SK-N-SH treated with all-trans-retinoic acid at 6 μM for 48 hours (cell line): ENCODE measurements at regions not wholly inside any gene's neighbourhood (a gene's known extent, or its start where the extent isn't known, plus 50 kb on each side); places are given as distances from the start of the nearest gene placed in this dataset.

Source experiments
- ATAC-seq: fragments of 200-7000 bp; cut with Tn5 transposase; 3 replicates; pipeline ENCODE4 v1.9.1; 2020; ENCODE audit warnings: mild to moderate bottlenecking, moderate library complexity
- BACH2 ChIP-seq: fragments of 250-450 bp; sonication (Bioruptor Pico); IDR thresholded peaks from 2 replicates; pipeline ENCODE4 v1.9.0; 2021; ENCODE audit warnings: mild to moderate bottlenecking, borderline replicate concordance
- CREB5 ChIP-seq: fragments of 250-450 bp; sonication (Bioruptor Pico); IDR thresholded peaks from 2 replicates; pipeline ENCODE4 v1.5.1; 2020; ENCODE audit warnings: low read depth, mild to moderate bottlenecking, moderate library complexity
- CSDC2 ChIP-seq: fragments of 250-450 bp; sonication (Bioruptor Pico); IDR thresholded peaks from 2 replicates; pipeline ENCODE4 v1.5.0; 2020; ENCODE audit warnings: mild to moderate bottlenecking, moderate library complexity
- CSRNP3 ChIP-seq: fragments of 250-450 bp; sonication (Bioruptor Pico); IDR thresholded peaks from 2 replicates; pipeline ENCODE4 v1.5.1; 2021; ENCODE audit warnings: mild to moderate bottlenecking, moderate library complexity
- ESRRG ChIP-seq: fragments of 250-450 bp; sonication (Bioruptor Pico); IDR thresholded peaks from 2 replicates; pipeline ENCODE4 v1.6.1; 2021; ENCODE audit warnings: mild to moderate bottlenecking
- ISL1 ChIP-seq: fragments of 250-450 bp; sonication (Bioruptor Pico); IDR thresholded peaks from 2 replicates; pipeline ENCODE4 v2.1.2; 2022; ENCODE audit warnings: mild to moderate bottlenecking, moderate library complexity
- OSR1 ChIP-seq: fragments of 250-450 bp; sonication (Bioruptor Pico); IDR thresholded peaks from 2 replicates; pipeline ENCODE4 v1.8.0; 2022; ENCODE audit warnings: moderate library complexity, mild to moderate bottlenecking, inconsistent platforms
- PATZ1 ChIP-seq: fragments of 250-450 bp; sonication (Bioruptor Pico); IDR thresholded peaks from 2 replicates; pipeline ENCODE4 v1.8.0; 2020; ENCODE audit warnings: mild to moderate bottlenecking, moderate library complexity, borderline replicate concordance
- PPARA ChIP-seq: fragments of 250-450 bp; sonication (Bioruptor Pico); IDR thresholded peaks from 2 replicates; pipeline ENCODE4 v1.5.0; 2020; ENCODE audit warnings: mild to moderate bottlenecking, borderline replicate concordance
- RARB ChIP-seq: fragments of 250-450 bp; sonication (Bioruptor Pico); IDR thresholded peaks from 2 replicates; pipeline ENCODE4 v1.8.0; 2021; ENCODE audit warnings: mild to moderate bottlenecking, moderate library complexity
- SNAI2 ChIP-seq: fragments of 250-450 bp; sonication (Bioruptor Pico); IDR thresholded peaks from 2 replicates; pipeline ENCODE4 v1.5.0; 2020; ENCODE audit warnings: mild to moderate bottlenecking, moderate library complexity
- TCF4 ChIP-seq: fragments of 250-450 bp; sonication (Bioruptor Pico); IDR thresholded peaks from 2 replicates; pipeline ENCODE4 v1.8.0; 2021; ENCODE audit warnings: mild to moderate bottlenecking, moderate library complexity, borderline replicate concordance
- TOX ChIP-seq: fragments of 250-450 bp; sonication (Bioruptor Pico); IDR thresholded peaks from 2 replicates; pipeline ENCODE4 v1.8.0; 2021; ENCODE audit warnings: mild to moderate bottlenecking, moderate library complexity, borderline replicate concordance
- ZC3H10 ChIP-seq: fragments of 250-450 bp; sonication (Bioruptor Pico); IDR thresholded peaks from 2 replicates; pipeline ENCODE4 v1.5.1; 2021; ENCODE audit warnings: mild to moderate bottlenecking, moderate library complexity
- ZFP3 ChIP-seq: fragments of 250-450 bp; sonication (Bioruptor Pico); IDR thresholded peaks from 2 replicates; pipeline ENCODE4 v1.5.0; 2020; ENCODE audit warnings: mild to moderate bottlenecking, moderate library complexity
- ZFP30 ChIP-seq: fragments of 450-650 bp; formaldehyde crosslinking; IDR thresholded peaks from 2 replicates; pipeline ENCODE4 v1.5.0; 2022; ENCODE audit warnings: mild to moderate bottlenecking, moderate library complexity
- ZNF565 ChIP-seq: fragments of 450-650 bp; formaldehyde crosslinking; conservative IDR thresholded peaks from 2 replicates; pipeline ENCODE4 v1.5.0; 2020; ENCODE audit warnings: low read depth, mild to moderate bottlenecking, moderate library complexity
- ZNF70 ChIP-seq: fragments of 450-650 bp; formaldehyde crosslinking; IDR thresholded peaks from 2 replicates; pipeline ENCODE4 v1.5.0; 2020; ENCODE audit warnings: mild to moderate bottlenecking, moderate library complexity
- ZNF8 ChIP-seq: fragments of 450-650 bp; formaldehyde crosslinking; IDR thresholded peaks from 2 replicates; pipeline ENCODE4 v1.5.0; 2020; ENCODE audit warnings: mild to moderate bottlenecking, moderate library complexity
- TF ChIP-seq, protein P1 (sequence below): fragments of 250-450 bp; sonication (Bioruptor Pico); IDR thresholded peaks from 2 replicates; pipeline ENCODE4 v1.8.0; 2021; ENCODE audit warnings: low read depth, mild to moderate bottlenecking, moderate library complexity, borderline replicate concordance

DNA sequence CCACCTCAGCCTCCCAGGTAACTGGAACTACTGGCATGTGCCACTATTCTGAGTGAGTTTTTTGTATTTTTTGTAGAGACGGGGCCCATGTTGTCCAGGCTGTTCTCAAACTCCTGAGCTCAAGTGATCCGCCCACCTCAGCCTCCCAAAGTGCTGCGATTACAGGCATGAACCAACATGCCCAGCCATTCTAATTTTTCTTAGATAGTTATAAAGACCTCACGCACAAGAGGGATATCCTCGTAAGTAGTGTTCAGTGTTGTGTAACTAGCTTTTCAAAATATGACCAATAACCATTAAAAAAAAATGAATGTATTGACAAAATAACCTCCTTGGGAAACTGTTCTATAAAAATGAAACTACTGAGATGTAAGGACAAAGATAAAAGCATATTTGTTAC lies 90.5 kb upstream of the FERD3L start (continued):
- TF ChIP-seq SNAI2 (CRISPR knock-in tag) (no peak), TCF4 (CRISPR knock-in tag) (no peak), CREB5 (CRISPR knock-in tag) (no peak), ZNF565 (CRISPR knock-in tag) (no peak), ZC3H10 (CRISPR knock-in tag) (no peak), CSDC2 (CRISPR knock-in tag) (no peak), OSR1 (no peak), ZFP30 (CRISPR knock-in tag) (no peak)

GRCh38 chr7:19224951-19225350 lies 79.7 kb upstream of the FERD3L start:
- no peak for TF ChIP-seq ISL1
- TF ChIP-seq TOX (CRISPR knock-in tag), result no peak
- no peak for TF ChIP-seq ZFP30 (CRISPR knock-in tag)
- TF ChIP-seq RARB (CRISPR knock-in tag), result no peak
- no peak for TF ChIP-seq CSRNP3 (CRISPR knock-in tag)
- no peak for TF ChIP-seq ZFP3 (CRISPR knock-in tag)
- no peak for TF ChIP-seq SNAI2 (CRISPR knock-in tag)
- TF ChIP-seq CSDC2 (CRISPR knock-in tag), result no peak
- no peak for TF ChIP-seq BACH2
- no peak for TF ChIP-seq ZC3H10 (CRISPR knock-in tag)
- TF ChIP-seq, protein P1, sequence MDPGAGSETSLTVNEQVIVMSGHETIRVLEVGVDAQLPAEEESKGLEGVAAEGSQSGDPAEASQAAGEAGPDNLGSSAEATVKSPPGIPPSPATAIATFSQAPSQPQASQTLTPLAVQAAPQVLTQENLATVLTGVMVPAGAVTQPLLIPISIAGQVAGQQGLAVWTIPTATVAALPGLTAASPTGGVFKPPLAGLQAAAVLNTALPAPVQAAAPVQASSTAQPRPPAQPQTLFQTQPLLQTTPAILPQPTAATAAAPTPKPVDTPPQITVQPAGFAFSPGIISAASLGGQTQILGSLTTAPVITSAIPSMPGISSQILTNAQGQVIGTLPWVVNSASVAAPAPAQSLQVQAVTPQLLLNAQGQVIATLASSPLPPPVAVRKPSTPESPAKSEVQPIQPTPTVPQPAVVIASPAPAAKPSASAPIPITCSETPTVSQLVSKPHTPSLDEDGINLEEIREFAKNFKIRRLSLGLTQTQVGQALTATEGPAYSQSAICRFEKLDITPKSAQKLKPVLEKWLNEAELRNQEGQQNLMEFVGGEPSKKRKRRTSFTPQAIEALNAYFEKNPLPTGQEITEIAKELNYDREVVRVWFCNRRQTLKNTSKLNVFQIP (CRISPR knock-in tag), result no peak
- no peak for TF ChIP-seq PPARA (CRISPR knock-in tag)
- TF ChIP-seq CREB5 (CRISPR knock-in tag), result no peak
- no peak for TF ChIP-seq ESRRG
- no peak for TF ChIP-seq OSR1
- TF ChIP-seq ZNF565 (CRISPR knock-in tag), result no peak

GRCh38 chr7:19215412-19215811 lies 70.2 kb upstream of the FERD3L start:
- no peak for ATAC-seq
- TF ChIP-seq ISL1 (no peak), ZFP30 (CRISPR knock-in tag) (no peak), PPARA (CRISPR knock-in tag) (no peak), ZNF70 (no peak), ZC3H10 (CRISPR knock-in tag) (no peak), OSR1 (no peak), CSRNP3 (CRISPR knock-in tag) (no peak), PATZ1 (CRISPR knock-in tag) (no peak)

More at GRCh38 chr7:19224951-19225350, 79.7 kb upstream of the FERD3L start:
- no peak for ATAC-seq

- no peak for TF ChIP-seq ZNF8
- TF ChIP-seq, all 23 proteins: peak for 0
- ATAC-seq, result no peak
Observed at GRCh38 chr7:19213746-19214145, 68.5 kb upstream of the FERD3L start.
